ENCODE measurements at regions not wholly inside any gene's neighbourhood (a gene's known extent, or its start where the extent isn't known, plus 50 kb on each side); places are given as distances from the start of the nearest gene placed in this dataset.

- TF ChIP-seq CHD7 (IDR thresholded peaks at IDR 0.05; ENCODE audit: insufficient replicate concordance, low read length) (no peak), RBBP5 (IDR thresholded peaks at IDR 0.05; ENCODE audit: borderline replicate concordance, low read depth, low read length) (no peak), TBP (IDR thresholded peaks at IDR 0.05; ENCODE audit: low read depth, low read length) (no peak), CHD1 (IDR thresholded peaks at IDR 0.05; ENCODE audit: low read depth, low read length) (no peak), SP2 (IDR thresholded peaks at IDR 0.05; ENCODE audit: low read length) (no peak), TEAD4 (IDR thresholded peaks at IDR 0.05; ENCODE audit: low read depth, low read length) (no peak), SIX5 (IDR thresholded peaks at IDR 0.05; ENCODE audit: low read depth, low read length) (no peak), E2F6 (IDR thresholded peaks at IDR 0.05) (no peak), RXRA (IDR thresholded peaks at IDR 0.05; ENCODE audit: insufficient read depth, low read depth, low read length) (no peak), BRCA1 (IDR thresholded peaks at IDR 0.05; ENCODE audit: low read depth, low read length) (no peak), ASH2L (IDR thresholded peaks at IDR 0.05; ENCODE audit: low read length) (no peak)
Observed at GRCh38 chr1:203993256-203993655, 79.7 kb upstream of the SOX13 start (continued).
